ENCODE measurements at regions not wholly inside any gene's neighbourhood (a gene's known extent, or its start where the extent isn't known, plus 50 kb on each side); places are given as distances from the start of the nearest gene placed in this dataset.

GRCh38 chr6:86042214-86042613 is 399.5 kb upstream of the SYNCRIP start:
- TF ChIP-seq POLR2A (IDR thresholded peaks at IDR 0.05) (no peak), CTCF (IDR thresholded peaks at IDR 0.05) (no peak)
